H9 (cell line): ENCODE measurements at regions not wholly inside any gene's neighbourhood (a gene's known extent, or its start where the extent isn't known, plus 50 kb on each side); places are given as distances from the start of the nearest gene placed in this dataset.

Experiments
- DNase-seq: peaks from one replicate; pipeline ENCODE4 v3.0.0-alpha.2; 2017
- H2AFZ ChIP-seq: one replicate; pipeline ENCODE4 v1.6.1; 2013; ENCODE audit warnings: mild to moderate bottlenecking, low read length, control low read depth, moderate library complexity
- H2AK5ac ChIP-seq: 2 replicates; pipeline ENCODE4 v1.6.1; 2013; ENCODE audit warnings: low read length, control low read depth, mixed read lengths; ENCODE audit not compliant: insufficient read length
- H2BK120ac ChIP-seq: one replicate; pipeline ENCODE4 v1.6.1; 2013; ENCODE audit warnings: low read depth, mild to moderate bottlenecking, low read length, control low read depth, inconsistent platforms; ENCODE audit not compliant: poor library complexity, severe bottlenecking
- H2BK12ac ChIP-seq: 2 replicates; pipeline ENCODE4 v1.6.1; 2013; ENCODE audit warnings: low read length, control low read depth, mixed read lengths, low read depth; ENCODE audit not compliant: insufficient read length
- H2BK15ac ChIP-seq: 2 replicates; pipeline ENCODE4 v1.6.1; 2013; ENCODE audit warnings: low read depth, low read length, control low read depth
- H2BK20ac ChIP-seq: one replicate; pipeline ENCODE4 v1.6.1; 2013; ENCODE audit warnings: low read depth, mild to moderate bottlenecking, low read length, control low read depth, inconsistent platforms; ENCODE audit not compliant: poor library complexity, severe bottlenecking
- H2BK5ac ChIP-seq: 2 replicates; pipeline ENCODE4 v1.6.1; 2013; ENCODE audit warnings: low read length, control low read depth, mixed read lengths; ENCODE audit not compliant: insufficient read length
- H3K14ac ChIP-seq: 2 replicates; pipeline ENCODE4 v1.6.1; 2013; ENCODE audit warnings: low read length, control low read depth; ENCODE audit not compliant: insufficient read depth
- H3K18ac ChIP-seq: 2 replicates; pipeline ENCODE4 v1.6.1; 2013; ENCODE audit warnings: low read depth, mild to moderate bottlenecking, mixed read lengths, low read length, control low read depth; ENCODE audit not compliant: insufficient read length
- H3K23ac ChIP-seq: 2 replicates; pipeline ENCODE4 v1.6.1; 2013; ENCODE audit warnings: low read length, control low read depth, mixed read lengths, low read depth; ENCODE audit not compliant: insufficient read length
- H3K23me2 ChIP-seq: 2 replicates; pipeline ENCODE4 v1.6.1; 2013; ENCODE audit warnings: low read depth, mild to moderate bottlenecking, mixed read lengths, low read length, control low read depth; ENCODE audit not compliant: insufficient read length, poor library complexity, severe bottlenecking
- H3K27ac ChIP-seq: 2 replicates; pipeline ENCODE4 v1.5.1; 2013; ENCODE audit warnings: low read length, control low read depth, mixed read lengths, low read depth; ENCODE audit not compliant: insufficient read length
- H3K27me3 ChIP-seq: 2 replicates; pipeline ENCODE4 v1.6.1; 2013; ENCODE audit warnings: low read length, control low read depth, inconsistent platforms; ENCODE audit not compliant: insufficient read depth
- H3K4ac ChIP-seq: 2 replicates; pipeline ENCODE4 v1.6.1; 2013; ENCODE audit warnings: low read depth, mild to moderate bottlenecking, control low read depth, inconsistent platforms, low read length, moderate library complexity
- H3K4me1 ChIP-seq: 2 replicates; pipeline ENCODE4 v1.6.1; 2013; ENCODE audit warnings: low read length, control low read depth, inconsistent platforms; ENCODE audit not compliant: insufficient read depth
- H3K4me2 ChIP-seq: 2 replicates; pipeline ENCODE4 v1.6.1; 2013; ENCODE audit warnings: low read length, control low read depth, mixed read lengths; ENCODE audit not compliant: insufficient read length, insufficient read depth
- H3K56ac ChIP-seq: 2 replicates; pipeline ENCODE4 v1.6.1; 2013; ENCODE audit warnings: low read depth, mild to moderate bottlenecking, mixed read lengths, low read length, control low read depth; ENCODE audit not compliant: insufficient read length
- H3K79me1 ChIP-seq: 2 replicates; pipeline ENCODE4 v1.6.1; 2013; ENCODE audit warnings: low read depth, mild to moderate bottlenecking, moderate library complexity, low read length, control low read depth, inconsistent platforms; ENCODE audit not compliant: insufficient read depth, poor library complexity, severe bottlenecking
- H3K79me2 ChIP-seq: 2 replicates; pipeline ENCODE4 v1.6.1; 2013; ENCODE audit warnings: low read length, control low read depth, inconsistent platforms; ENCODE audit not compliant: insufficient read depth
- H3K9ac ChIP-seq: 2 replicates; pipeline ENCODE4 v1.6.1; 2013; ENCODE audit warnings: low read length, control low read depth, mixed read lengths; ENCODE audit not compliant: insufficient read length; ENCODE audit errors: extremely low read depth
- H3K9me3 ChIP-seq: one replicate; pipeline ENCODE4 v1.6.1; 2013; ENCODE audit warnings: low read depth, low read length, inconsistent platforms; ENCODE audit not compliant: control insufficient read depth
- H3T11ph ChIP-seq: one replicate; pipeline ENCODE4 v1.6.1; 2013; ENCODE audit warnings: mild to moderate bottlenecking, low read length, control low read depth, inconsistent platforms
- H4K20me1 ChIP-seq: one replicate; pipeline ENCODE4 v1.6.1; 2013; ENCODE audit not compliant: control insufficient read depth, insufficient read length, insufficient read depth
- H4K5ac ChIP-seq: 2 replicates; pipeline ENCODE4 v1.6.1; 2013; ENCODE audit warnings: low read depth, mild to moderate bottlenecking, mixed read lengths, low read length, control low read depth; ENCODE audit not compliant: insufficient read length
- H4K8ac ChIP-seq: replicated peaks from 2 replicates; pipeline ENCODE4 v1.6.1; 2013; ENCODE audit warnings: low read length, control low read depth, mixed read lengths, low read depth; ENCODE audit not compliant: insufficient read length
- H4K91ac ChIP-seq: 2 replicates; pipeline ENCODE4 v1.6.1; 2013; ENCODE audit warnings: low read depth, mild to moderate bottlenecking, moderate library complexity, mixed read lengths, low read length, control low read depth; ENCODE audit not compliant: insufficient read length
- H3K27ac Mint-ChIP-seq, 3 experiments: 2 replicates in 2 of 3; 3 replicates in 1 of 3; pipeline ENCODE4 v1.8.0; 2020 to 2021; ENCODE audit warnings: mixed read lengths in 3 of 3, mild to moderate bottlenecking in 1 of 3, moderate library complexity in 1 of 3
- H3K27me3 Mint-ChIP-seq: 2 replicates; pipeline ENCODE4 v1.8.0; 2021; ENCODE audit warnings: low read depth, mild to moderate bottlenecking, moderate library complexity, mixed read lengths
- H3K36me3 Mint-ChIP-seq, 3 experiments: 2 replicates in 2 of 3; 3 replicates in 1 of 3; pipeline ENCODE4 v1.8.0; 2020 to 2021; ENCODE audit warnings: low read depth in 3 of 3, mixed read lengths in 3 of 3; ENCODE audit not compliant: insufficient read depth in 1 of 3
- H3K4me1 Mint-ChIP-seq, 2 experiments: 2 replicates each; pipeline ENCODE4 v1.8.0; 2020; ENCODE audit warnings: mixed read lengths in 2 of 2
- H3K4me3 Mint-ChIP-seq, 2 experiments: 2 replicates in 1 of 2; 3 replicates in 1 of 2; pipeline ENCODE4 v1.8.0; 2020 to 2021; ENCODE audit warnings: mild to moderate bottlenecking in 2 of 2, mixed read lengths in 2 of 2, moderate library complexity in 1 of 2
- H3K9me3 Mint-ChIP-seq, 2 experiments: 2 replicates in 1 of 2; 3 replicates in 1 of 2; pipeline ENCODE4 v1.8.0; 2020; ENCODE audit warnings: mild to moderate bottlenecking in 2 of 2, mixed read lengths in 2 of 2, moderate library complexity in 1 of 2
- WGBS: extraction: QIAGEN DNeasy Blood & Tissue Kit; methylation state at CpG from one replicate; pipeline ENCODE4 v1.1.7; 2013; ENCODE audit warnings: missing lambda C conversion rate, low lambda C conversion rate, mixed read lengths; ENCODE audit not compliant: insufficient read length; ENCODE audit errors: extremely low coverage; 5-methylcytosine and 5-hydroxymethylcytosine counted together
- TF ChIP-seq, protein P1 (sequence below): fragments of 200-600 bp; sonication (generic); conservative IDR thresholded peaks from 3 replicates; pipeline ENCODE4 v1.8.0; 2021; ENCODE audit warnings: antibody characterized with exemption, mild to moderate bottlenecking

DNA sequence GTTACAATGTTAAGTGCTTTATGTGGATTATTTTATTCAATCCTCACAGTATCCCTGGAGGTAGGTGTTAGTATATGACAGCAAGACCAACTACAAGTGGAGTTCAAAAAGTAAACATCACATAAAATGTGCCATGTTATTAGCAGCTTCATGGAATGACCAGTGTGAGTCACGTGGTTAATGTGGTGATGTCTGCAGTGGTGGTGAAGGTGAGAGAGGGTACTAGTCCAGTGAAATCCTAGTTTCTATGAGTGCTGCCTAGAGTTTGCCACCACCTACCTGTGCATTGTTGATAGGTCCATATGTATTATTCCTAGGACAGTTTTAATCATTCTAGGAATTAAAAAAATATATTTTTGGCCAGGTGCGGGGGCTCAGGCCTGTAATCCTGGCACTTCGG, 865.2 kb upstream of the DDX18 start:
- Histone ChIP-seq H3K4ac (no peak overlapping the region), H2AFZ (no peak overlapping the region), H2BK12ac (no peak overlapping the region), H3K56ac (no peak overlapping the region), H3K9ac (no peak overlapping the region), H3K79me1 (no peaks in the 10 kb centered on the region), H4K20me1 (no peaks in the 10 kb centered on the region), H3K14ac (no peak overlapping the region), H2BK15ac (no peak overlapping the region), H3K79me2 (no peaks in the 10 kb centered on the region), H3K23ac (no peak overlapping the region), H2BK20ac (no peak overlapping the region), H3K18ac (no peak overlapping the region), H2BK120ac (no peak overlapping the region), H3K27me3 (no peaks in the 10 kb centered on the region), H3K4me2 (no peak overlapping the region), H2AK5ac (no peak overlapping the region), H3K23me2 (no peaks in the 10 kb centered on the region), H4K91ac (no peak overlapping the region), H3T11ph (no peak overlapping the region), H3K27ac (no peak overlapping the region), H3K4me1 (no peaks in the 10 kb centered on the region), H3K9me3 (no peaks in the 10 kb centered on the region), H4K5ac (no peak overlapping the region), H4K8ac (no peak overlapping the region), H2BK5ac (no peak overlapping the region)
- peaks cover 4 to 7% of the 10 kb centered on the region in 2 experiments for H3K4me1 Mint-ChIP-seq
- no peaks in the 10 kb centered on the region; the same call in 1 of the 2 replicates for H3K27me3 Mint-ChIP-seq
- H3K27ac Mint-ChIP-seq, result no peak overlapping the region
- no CpG with 5 or more reads among the region's 3 CpGs for WGBS
- TF ChIP-seq, protein P1, sequence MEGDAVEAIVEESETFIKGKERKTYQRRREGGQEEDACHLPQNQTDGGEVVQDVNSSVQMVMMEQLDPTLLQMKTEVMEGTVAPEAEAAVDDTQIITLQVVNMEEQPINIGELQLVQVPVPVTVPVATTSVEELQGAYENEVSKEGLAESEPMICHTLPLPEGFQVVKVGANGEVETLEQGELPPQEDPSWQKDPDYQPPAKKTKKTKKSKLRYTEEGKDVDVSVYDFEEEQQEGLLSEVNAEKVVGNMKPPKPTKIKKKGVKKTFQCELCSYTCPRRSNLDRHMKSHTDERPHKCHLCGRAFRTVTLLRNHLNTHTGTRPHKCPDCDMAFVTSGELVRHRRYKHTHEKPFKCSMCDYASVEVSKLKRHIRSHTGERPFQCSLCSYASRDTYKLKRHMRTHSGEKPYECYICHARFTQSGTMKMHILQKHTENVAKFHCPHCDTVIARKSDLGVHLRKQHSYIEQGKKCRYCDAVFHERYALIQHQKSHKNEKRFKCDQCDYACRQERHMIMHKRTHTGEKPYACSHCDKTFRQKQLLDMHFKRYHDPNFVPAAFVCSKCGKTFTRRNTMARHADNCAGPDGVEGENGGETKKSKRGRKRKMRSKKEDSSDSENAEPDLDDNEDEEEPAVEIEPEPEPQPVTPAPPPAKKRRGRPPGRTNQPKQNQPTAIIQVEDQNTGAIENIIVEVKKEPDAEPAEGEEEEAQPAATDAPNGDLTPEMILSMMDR, result no peak
- DNase-seq, result no peak
- H3K36me3 Mint-ChIP-seq, result no peaks in the 10 kb centered on the region
- no peak overlapping the region for H3K4me3 Mint-ChIP-seq
- H3K9me3 Mint-ChIP-seq, result no peaks in the 10 kb centered on the region
